Esophagus muscularis mucosa (tissue), 4 donors: ENCODE measurements at regions not wholly inside any gene's neighbourhood (a gene's known extent, or its start where the extent isn't known, plus 50 kb on each side); places are given as distances from the start of the nearest gene placed in this dataset.
"Not testable (repeated sequence)": the region's sequence is repeated elsewhere in the genome, so short reads cannot be mapped to it uniquely, and the experiment has no call there.

ENCODE experiments used
- DNase-seq: peaks from one replicate; pipeline ENCODE4 v3.0.0-alpha.2; 2017; ENCODE audit errors: extremely low spot score
- H3K27ac ChIP-seq, 4 donors: fragments of 200-600 bp; sonication (generic); replicated peaks in 1 of 4; 1 replicate in 3 of 4; 2 replicates in 1 of 4; pipeline ENCODE4 v1.5.1; 2016 to 2019; ENCODE audit warnings: mild to moderate bottlenecking in 1 of 4
- H3K27me3 ChIP-seq, 4 donors: fragments of 200-600 bp; sonication (generic); one replicate each; pipeline versions ENCODE4 v1.5.1 to v1.6.0; 2016 to 2019
- H3K36me3 ChIP-seq, 4 donors: fragments of 200-600 bp; sonication (generic); one replicate each; pipeline ENCODE4 v1.5.1; 2016 to 2019
- H3K4me1 ChIP-seq, 4 donors: fragments of 200-600 bp; sonication (generic); one replicate each; pipeline ENCODE4 v1.5.1; 2016 to 2019
- H3K4me3 ChIP-seq, 4 donors: fragments of 200-600 bp; sonication (generic); 1 replicate in 2 of 4; 2 replicates in 2 of 4; pipeline ENCODE4 v1.5.1; 2016 to 2019; ENCODE audit warnings: mild to moderate bottlenecking in 4 of 4, moderate library complexity in 1 of 4
- H3K9me3 ChIP-seq, 4 donors: fragments of 200-600 bp; sonication (generic); 1 replicate in 3 of 4; 2 replicates in 1 of 4; pipeline ENCODE4 v1.5.1; 2016 to 2019
- EP300 ChIP-seq: sonication (generic); formaldehyde crosslinking; IDR thresholded peaks from one replicate; pipeline ENCODE4 v1.6.1; 2017; ENCODE audit warnings: antibody characterized with exemption
- POLR2A ChIP-seq: fragments of 450-650 bp; IDR thresholded peaks from one replicate; pipeline ENCODE4 v1.6.1; 2017; ENCODE audit warnings: antibody characterized with exemption, moderate library complexity, mild to moderate bottlenecking, low read depth
- POLR2AphosphoS5 ChIP-seq, 2 donors: sonication (generic); formaldehyde crosslinking; IDR thresholded peaks; one replicate each; pipeline ENCODE4 v1.6.1; 2017; ENCODE audit warnings: antibody characterized with exemption in 2 of 2
- WGBS: methylation state at CpG from one replicate; pipeline ENCODE4 v1.1.5; 2018; 5-methylcytosine and 5-hydroxymethylcytosine counted together
- intact Hi-C: fragments of 100-400 bp; cut with DNase I; formaldehyde crosslinking; loops from one replicate; pipeline ENCODE4 v1.15.1; 2023
- TF ChIP-seq, protein P1 (sequence below), 3 experiments: fragments of 200-600 bp in 2 of 3; fragments of 450-650 bp in 1 of 3; sonication (generic) in 2 of 3; IDR thresholded peaks; one replicate each; pipeline ENCODE4 v1.5.1; 2017 to 2019; ENCODE audit warnings: antibody characterized with exemption in 3 of 3, mild to moderate bottlenecking in 2 of 3, moderate library complexity in 1 of 3

GRCh38 chr14:65846196-65846868, 433.8 kb downstream of the FUT8 start:
- Histone ChIP-seq H3K27me3 (no peaks in the 10 kb centered on the region), H3K4me3 (no peak overlapping the region), H3K27ac (no peak overlapping the region), H3K4me1 (no peaks in the 10 kb centered on the region), H3K36me3 (no peaks in the 10 kb centered on the region), H3K9me3 (no peaks in the 10 kb centered on the region)
- DNase-seq: no peak
- TF ChIP-seq, protein P1, sequence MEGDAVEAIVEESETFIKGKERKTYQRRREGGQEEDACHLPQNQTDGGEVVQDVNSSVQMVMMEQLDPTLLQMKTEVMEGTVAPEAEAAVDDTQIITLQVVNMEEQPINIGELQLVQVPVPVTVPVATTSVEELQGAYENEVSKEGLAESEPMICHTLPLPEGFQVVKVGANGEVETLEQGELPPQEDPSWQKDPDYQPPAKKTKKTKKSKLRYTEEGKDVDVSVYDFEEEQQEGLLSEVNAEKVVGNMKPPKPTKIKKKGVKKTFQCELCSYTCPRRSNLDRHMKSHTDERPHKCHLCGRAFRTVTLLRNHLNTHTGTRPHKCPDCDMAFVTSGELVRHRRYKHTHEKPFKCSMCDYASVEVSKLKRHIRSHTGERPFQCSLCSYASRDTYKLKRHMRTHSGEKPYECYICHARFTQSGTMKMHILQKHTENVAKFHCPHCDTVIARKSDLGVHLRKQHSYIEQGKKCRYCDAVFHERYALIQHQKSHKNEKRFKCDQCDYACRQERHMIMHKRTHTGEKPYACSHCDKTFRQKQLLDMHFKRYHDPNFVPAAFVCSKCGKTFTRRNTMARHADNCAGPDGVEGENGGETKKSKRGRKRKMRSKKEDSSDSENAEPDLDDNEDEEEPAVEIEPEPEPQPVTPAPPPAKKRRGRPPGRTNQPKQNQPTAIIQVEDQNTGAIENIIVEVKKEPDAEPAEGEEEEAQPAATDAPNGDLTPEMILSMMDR (IDR thresholded peaks at IDR 0.05): no peak
- TF ChIP-seq EP300 (no peak), POLR2A (no peak), POLR2AphosphoS5 (IDR thresholded peaks at IDR 0.05) (no peak)
- 68% methylated on average over 2 of the region's 2 CpGs for WGBS
- intact Hi-C loops: no loop called here

- no peaks in the 10 kb centered on the region for H3K27me3 ChIP-seq
- no peaks in the 10 kb centered on the region for H3K4me1 ChIP-seq
- WGBS: 72% methylated on average over 7 of the region's 7 CpGs
- no peak overlapping the region for H3K27ac ChIP-seq
- H3K4me3 ChIP-seq: no peak overlapping the region
- no peak for DNase-seq
- H3K9me3 ChIP-seq: no peaks in the 10 kb centered on the region
- intact Hi-C loops: no loop called here
- TF ChIP-seq POLR2A: no peak
- TF ChIP-seq EP300: no peak
- TF ChIP-seq POLR2AphosphoS5 (IDR thresholded peaks at IDR 0.05): no peak
- TF ChIP-seq, protein P1 (IDR thresholded peaks at IDR 0.05): no peak
- H3K36me3 ChIP-seq: no peaks in the 10 kb centered on the region
These were observed 434.7 kb downstream of the FUT8 start for GRCh38 chr14:65847075-65847847.

- H3K4me3 ChIP-seq, H3K27me3 ChIP-seq, intact Hi-C loops, H3K4me1 ChIP-seq, DNase-seq, H3K27ac ChIP-seq, H3K9me3 ChIP-seq, H3K36me3 ChIP-seq: not testable (repeated sequence)
- 91% methylated on average over 3 of the region's 3 CpGs for WGBS
These were observed 435.4 kb downstream of the FUT8 start for GRCh38 chr14:65847931-65848330.

DNA sequence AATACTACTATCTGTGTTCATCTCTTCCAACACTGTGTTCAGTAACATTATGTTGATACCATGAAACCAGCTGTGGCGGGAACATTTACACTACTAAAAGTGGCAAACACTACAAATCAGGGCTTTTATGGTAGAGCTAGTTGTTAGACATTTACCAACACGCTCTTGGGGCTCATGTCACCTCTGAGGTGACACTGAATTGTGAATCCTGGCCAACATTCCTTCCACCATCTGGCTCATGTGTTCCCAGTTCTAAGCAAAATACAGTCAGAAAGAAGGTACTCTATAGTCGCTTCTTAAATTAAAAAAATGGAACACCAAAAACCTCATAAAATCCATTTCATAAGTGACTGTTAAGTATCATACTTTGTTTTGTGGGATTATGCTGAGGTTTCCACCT, 436.6 kb downstream of the FUT8 start:
- H3K9me3 ChIP-seq: no peaks in the 10 kb centered on the region
- no peak overlapping the region for H3K27ac ChIP-seq
- no peaks in the 10 kb centered on the region for H3K27me3 ChIP-seq
- WGBS: 89% methylated on average over 3 of the region's 3 CpGs
- H3K4me1 ChIP-seq: no peaks in the 10 kb centered on the region
- intact Hi-C loops: no loop called here
- H3K4me3 ChIP-seq: no peak overlapping the region
- no peak for DNase-seq
- H3K36me3 ChIP-seq: no peaks in the 10 kb centered on the region
- TF ChIP-seq, protein P1 (IDR thresholded peaks at IDR 0.05): no peak
- TF ChIP-seq POLR2A (no peak), EP300 (no peak), POLR2AphosphoS5 (IDR thresholded peaks at IDR 0.05) (no peak)

GRCh38 chr14:65849558-65849957, 437.0 kb downstream of the FUT8 start:
- Histone ChIP-seq H3K36me3 (no peaks in the 10 kb centered on the region), H3K27ac (no peak overlapping the region), H3K4me3 (no peak overlapping the region), H3K4me1 (no peaks in the 10 kb centered on the region), H3K9me3 (no peaks in the 10 kb centered on the region), H3K27me3 (no peaks in the 10 kb centered on the region)
- intact Hi-C loops: no loop called here
- no peak for DNase-seq
- 28% methylated on average over 2 of the region's 2 CpGs for WGBS
- TF ChIP-seq EP300: no peak
- TF ChIP-seq, protein P1 (IDR thresholded peaks at IDR 0.05): no peak
- TF ChIP-seq POLR2AphosphoS5 (IDR thresholded peaks at IDR 0.05): no peak
- TF ChIP-seq POLR2A: no peak
